ENCODE measurements at regions not wholly inside any gene's neighbourhood (a gene's known extent, or its start where the extent isn't known, plus 50 kb on each side); places are given as distances from the start of the nearest gene placed in this dataset.

DNA sequence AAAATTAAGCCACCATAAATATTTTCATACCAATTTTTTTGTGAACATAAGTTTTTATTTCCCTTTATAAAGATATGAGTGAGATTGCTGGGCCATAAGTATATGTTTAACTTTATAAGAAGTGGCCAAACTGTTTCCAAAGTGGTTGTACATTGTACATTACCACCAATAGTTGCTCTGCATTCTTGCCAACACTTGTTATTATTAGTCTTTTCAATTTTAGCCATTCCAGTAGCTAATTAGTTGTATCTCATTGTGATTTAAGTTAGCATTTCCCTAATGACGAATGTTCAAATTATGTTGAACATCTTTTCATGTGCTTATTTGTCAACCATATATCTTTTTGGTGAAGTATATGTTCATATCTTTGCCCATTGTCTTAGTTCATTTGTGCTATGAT, 64.0 kb upstream of the DNAH14 start:
- TF ChIP-seq, protein P1, sequence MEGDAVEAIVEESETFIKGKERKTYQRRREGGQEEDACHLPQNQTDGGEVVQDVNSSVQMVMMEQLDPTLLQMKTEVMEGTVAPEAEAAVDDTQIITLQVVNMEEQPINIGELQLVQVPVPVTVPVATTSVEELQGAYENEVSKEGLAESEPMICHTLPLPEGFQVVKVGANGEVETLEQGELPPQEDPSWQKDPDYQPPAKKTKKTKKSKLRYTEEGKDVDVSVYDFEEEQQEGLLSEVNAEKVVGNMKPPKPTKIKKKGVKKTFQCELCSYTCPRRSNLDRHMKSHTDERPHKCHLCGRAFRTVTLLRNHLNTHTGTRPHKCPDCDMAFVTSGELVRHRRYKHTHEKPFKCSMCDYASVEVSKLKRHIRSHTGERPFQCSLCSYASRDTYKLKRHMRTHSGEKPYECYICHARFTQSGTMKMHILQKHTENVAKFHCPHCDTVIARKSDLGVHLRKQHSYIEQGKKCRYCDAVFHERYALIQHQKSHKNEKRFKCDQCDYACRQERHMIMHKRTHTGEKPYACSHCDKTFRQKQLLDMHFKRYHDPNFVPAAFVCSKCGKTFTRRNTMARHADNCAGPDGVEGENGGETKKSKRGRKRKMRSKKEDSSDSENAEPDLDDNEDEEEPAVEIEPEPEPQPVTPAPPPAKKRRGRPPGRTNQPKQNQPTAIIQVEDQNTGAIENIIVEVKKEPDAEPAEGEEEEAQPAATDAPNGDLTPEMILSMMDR (IDR thresholded peaks at IDR 0.05; ENCODE audit: low read depth, low read length, missing control alignments): no peak
- Histone ChIP-seq H3K27ac (no peak overlapping the region), H3K36me3 (replicated peaks) (no peaks in the 10 kb centered on the region), H3K4me3 (ENCODE audit: low read depth, low read length) (no peak overlapping the region), H3K27me3 (replicated peaks) (no peaks in the 10 kb centered on the region)
- no peak for DNase-seq
- in situ Hi-C loops (cut with HindIII; ENCODE audit: low pct_ligation_motif_present, low sequenced_read_pairs): loop anchor here (25.0 kb wide), 1 partner anchor 353 kb away; no protein-coding TSS in a partner anchor

DNA sequence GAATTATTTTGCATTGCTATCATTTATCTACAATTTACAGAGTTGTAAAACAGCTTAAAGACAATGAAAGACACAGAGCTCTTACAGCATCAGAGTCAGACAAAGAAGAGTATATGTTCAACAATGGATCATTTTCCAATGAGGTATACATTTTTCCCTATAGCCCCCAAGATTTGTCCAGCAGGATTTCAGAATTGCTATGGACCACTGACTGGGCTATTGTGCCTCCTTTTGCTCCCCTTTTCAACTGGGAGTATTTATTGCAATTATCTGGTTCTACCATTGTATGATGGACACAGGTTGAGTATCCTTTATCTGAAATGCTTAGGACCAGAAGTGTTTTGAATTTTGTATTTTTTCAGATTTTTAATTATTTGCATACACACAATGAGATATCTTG, 62.5 kb upstream of the DNAH14 start:
- no peak for DNase-seq
- in situ Hi-C loops (cut with HindIII; ENCODE audit: low pct_ligation_motif_present, low sequenced_read_pairs): loop anchor here (25.0 kb wide), 1 partner anchor 355 kb away; no protein-coding TSS in a partner anchor
- no peak overlapping the region for H3K4me3 ChIP-seq (ENCODE audit: low read depth, low read length)
- no peaks in the 10 kb centered on the region for H3K27me3 ChIP-seq (replicated peaks)
- TF ChIP-seq, protein P1 (IDR thresholded peaks at IDR 0.05; ENCODE audit: low read depth, low read length, missing control alignments): no peak
- no peak overlapping the region for H3K27ac ChIP-seq
- no peaks in the 10 kb centered on the region for H3K36me3 ChIP-seq (replicated peaks)

- Histone ChIP-seq H3K27ac (no peak overlapping the region), H3K4me3 (ENCODE audit: low read depth, low read length) (no peak overlapping the region), H3K27me3 (replicated peaks) (no peaks in the 10 kb centered on the region), H3K36me3 (replicated peaks) (no peaks in the 10 kb centered on the region)
- in situ Hi-C loops (cut with HindIII; ENCODE audit: low pct_ligation_motif_present, low sequenced_read_pairs): loop anchor here (25.0 kb wide), 1 partner anchor 355 kb away; no protein-coding TSS in a partner anchor
- TF ChIP-seq, protein P1 (IDR thresholded peaks at IDR 0.05; ENCODE audit: low read depth, low read length, missing control alignments): no peak
- DNase-seq: no peak
Measured at GRCh38 chr1:224867715-224868114, 61.8 kb upstream of the DNAH14 start.

DNA sequence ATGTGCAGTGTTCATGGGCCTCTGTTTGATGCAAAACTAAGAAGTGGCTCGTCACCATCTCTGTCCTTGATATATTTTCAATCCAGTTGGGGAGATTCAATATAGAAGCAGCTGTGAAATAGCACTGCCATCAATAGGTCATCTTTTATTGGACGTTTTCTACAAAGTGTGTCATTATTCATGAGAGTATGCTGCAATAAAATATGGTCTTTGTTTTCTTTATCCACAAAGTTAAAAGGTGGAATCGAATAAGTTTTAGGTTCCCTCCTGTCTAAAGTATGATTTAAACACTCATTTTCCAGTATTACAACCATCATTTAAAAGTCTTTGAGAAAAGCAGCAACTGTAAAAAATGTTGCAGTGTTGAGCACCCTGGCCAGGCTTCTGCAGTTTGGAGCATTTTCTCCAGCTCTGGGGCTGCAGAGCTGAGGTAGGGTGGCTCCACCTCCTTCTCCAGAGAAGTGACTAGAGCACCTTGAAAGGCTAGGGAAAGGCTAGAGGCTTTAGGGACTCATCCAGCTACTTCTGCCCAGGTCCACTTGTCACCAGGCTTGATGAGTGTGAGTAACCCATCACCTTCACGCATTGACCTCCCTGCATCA, 56.5 kb upstream of the DNAH14 start:
- in situ Hi-C loops (cut with HindIII; ENCODE audit: low pct_ligation_motif_present, low sequenced_read_pairs): loop anchor here (25.0 kb wide), 1 partner anchor 361 kb away; no protein-coding TSS in a partner anchor
- no peaks in the 10 kb centered on the region for H3K27me3 ChIP-seq (replicated peaks)
- DNase-seq: no peak
- H3K36me3 ChIP-seq (replicated peaks): no peaks in the 10 kb centered on the region
- H3K4me3 ChIP-seq (ENCODE audit: low read depth, low read length): no peak overlapping the region
- TF ChIP-seq, protein P1 (IDR thresholded peaks at IDR 0.05; ENCODE audit: low read depth, low read length, missing control alignments): no peak
- no peak overlapping the region for H3K27ac ChIP-seq

- Histone ChIP-seq H3K36me3 (replicated peaks) (no peaks in the 10 kb centered on the region), H3K27ac (no peak overlapping the region), H3K4me3 (ENCODE audit: low read depth, low read length) (no peak overlapping the region), H3K27me3 (replicated peaks) (no peaks in the 10 kb centered on the region)
- TF ChIP-seq, protein P1 (IDR thresholded peaks at IDR 0.05; ENCODE audit: low read depth, low read length, missing control alignments): no peak
- in situ Hi-C loops (cut with HindIII; ENCODE audit: low pct_ligation_motif_present, low sequenced_read_pairs): loop anchor here (25.0 kb wide), 1 partner anchor 361 kb away; no protein-coding TSS in a partner anchor
- no peak for DNase-seq
Measured at GRCh38 chr1:224873434-224874369, 55.8 kb upstream of the DNAH14 start.

Measured in brain microvascular endothelial cell (primary cell).